K562 (cell line): ENCODE measurements at regions not wholly inside any gene's neighbourhood (a gene's known extent, or its start where the extent isn't known, plus 50 kb on each side); places are given as distances from the start of the nearest gene placed in this dataset.
A peak's percentile ranks its signal among the peaks of the same experiment; 100 is the strongest.

Source experiments
- ATF6 ChIP-seq: sonication (generic); formaldehyde crosslinking; IDR thresholded peaks from 2 replicates; pipeline ENCODE4 v1.4.0; 2020; ENCODE audit warnings: mild to moderate bottlenecking, missing genetic modification reagents
- CAMTA2 ChIP-seq: fragments of 250-450 bp; sonication (Bioruptor Pico); conservative IDR thresholded peaks from 2 replicates; pipeline ENCODE4 v1.5.1; 2022
- GMEB1 ChIP-seq: fragments of 250-450 bp; sonication (Bioruptor Pico); IDR thresholded peaks from 2 replicates; pipeline ENCODE4 v1.4.0; 2020; ENCODE audit warnings: mild to moderate bottlenecking
- HOMEZ ChIP-seq: fragments of 250-450 bp; sonication (Bioruptor Pico); IDR thresholded peaks from 2 replicates; pipeline ENCODE4 v1.4.0; 2020; ENCODE audit warnings: mild to moderate bottlenecking, moderate library complexity
- KAT8 ChIP-seq: fragments of 450-650 bp; IDR thresholded peaks from 2 replicates; pipeline ENCODE4 v1.6.1; 2016; ENCODE audit warnings: low read depth, mild to moderate bottlenecking
- LARP7 ChIP-seq: fragments of 450-650 bp; IDR thresholded peaks from 2 replicates; pipeline ENCODE4 v1.6.1; 2016
- RAD51 ChIP-seq: fragments of 450-650 bp; IDR thresholded peaks from 2 replicates; pipeline ENCODE4 v1.7.1; 2016; ENCODE audit warnings: low read depth, mild to moderate bottlenecking, borderline replicate concordance
- RBM15 ChIP-seq: fragments of 200-400 bp; formaldehyde crosslinking; IDR thresholded peaks from 2 replicates; pipeline ENCODE4 v1.6.1; 2018; ENCODE audit warnings: mild to moderate bottlenecking, low read length, moderate library complexity; ENCODE audit not compliant: insufficient read depth
- RFX5 ChIP-seq: IDR thresholded peaks from 2 replicates; pipeline ENCODE4 v1.6.1; 2011; ENCODE audit warnings: low read depth, mild to moderate bottlenecking, improper control_type of control experiment, low read length
- SMARCE1 ChIP-seq: fragments of 450-650 bp; IDR thresholded peaks from 2 replicates; pipeline ENCODE4 v1.7.1; 2016; ENCODE audit warnings: mild to moderate bottlenecking
- VEZF1 ChIP-seq: fragments of 200-800 bp; sonication (Bioruptor generic); IDR thresholded peaks from 2 replicates; pipeline ENCODE4 v1.6.1; 2017; ENCODE audit warnings: missing genetic modification characterization, missing compliant biosample characterization
- ZFP1 ChIP-seq: fragments of 450-650 bp; formaldehyde crosslinking; IDR thresholded peaks from 2 replicates; pipeline ENCODE4 v1.4.0; 2020; ENCODE audit warnings: mild to moderate bottlenecking, mixed read lengths
- ZFP30 ChIP-seq: fragments of 250-450 bp; sonication (Bioruptor Pico); IDR thresholded peaks from 2 replicates; pipeline ENCODE4 v1.8.0; 2022; ENCODE audit warnings: moderate library complexity, mild to moderate bottlenecking, inconsistent platforms, borderline replicate concordance
- ZNF165 ChIP-seq: fragments of 250-450 bp; sonication (Bioruptor Pico); IDR thresholded peaks from 2 replicates; pipeline ENCODE4 v1.4.0; 2020; ENCODE audit warnings: borderline replicate concordance
- ZNF311 ChIP-seq: fragments of 250-450 bp; sonication (Bioruptor Pico); IDR thresholded peaks from 2 replicates; pipeline ENCODE4 v1.4.0; 2020; ENCODE audit warnings: mild to moderate bottlenecking, moderate library complexity
- ZNF639 ChIP-seq, 2 experiments: fragments of 200-800 bp in 1 of 2; sonication (Bioruptor generic) in 1 of 2; sonication (generic) in 1 of 2; formaldehyde crosslinking in 1 of 2; IDR thresholded peaks in 1 of 2; conservative IDR thresholded peaks in 1 of 2; 2 replicates each; pipeline versions ENCODE4 v1.5.0 to v1.6.1; 2016 to 2020; ENCODE audit warnings: missing compliant biosample characterization in 1 of 2, missing genetic modification characterization in 1 of 2, missing genetic modification reagents in 1 of 2

GRCh38 chr22:20655623-20656022 is 118.3 kb upstream of the SERPIND1 start (continued):
- TF ChIP-seq SMARCE1 (no peak), KAT8 (peak; percentile 32; the same call in 1 of the 2 replicates), ZFP1 (no peak), ZNF311 (CRISPR knock-in tag) (0 out of 2 replicates have a peak, but pooled peaks have one; percentile 46), RBM15 (no peak), GMEB1 (no peak), LARP7 (0 out of 2 replicates have a peak, but pooled peaks have one; percentile 65), ZFP30 (CRISPR knock-in tag) (no peak), RFX5 (no peak), ATF6 (CRISPR knock-in tag) (no peak), HOMEZ (no peak), ZNF639 (CRISPR knock-in tag; conservative IDR thresholded peaks at IDR 0.05 in 1 of 2, IDR thresholded peaks at IDR 0.05 in 1 of 2) (no peak), ZNF165 (no peak), VEZF1 (CRISPR knock-in tag) (0 out of 2 replicates have a peak, but pooled peaks have one; percentile 22), CAMTA2 (CRISPR knock-in tag) (no peak), RAD51 (no peak)
